ENCODE measurements at regions not wholly inside any gene's neighbourhood (a gene's known extent, or its start where the extent isn't known, plus 50 kb on each side); places are given as distances from the start of the nearest gene placed in this dataset.

DNA sequence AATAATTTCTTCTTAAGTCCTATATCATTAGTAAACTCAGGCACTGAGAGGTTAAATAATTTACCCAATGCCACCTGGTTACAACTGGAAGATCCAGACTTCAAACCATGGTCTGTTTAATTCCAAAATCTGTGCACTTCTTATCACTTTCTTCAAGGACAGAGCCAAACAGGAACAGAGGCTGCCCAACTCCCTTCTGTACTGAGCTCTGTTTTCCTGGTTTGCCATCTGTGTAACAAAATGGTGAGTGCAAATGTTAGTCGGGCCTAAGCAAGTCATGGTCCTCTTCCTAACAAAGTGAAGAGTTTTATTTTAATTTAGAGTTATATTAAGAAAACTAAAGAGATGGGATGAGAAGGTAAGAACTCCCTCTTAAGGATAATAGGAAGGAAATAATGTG lies 80.6 kb upstream of the CCL2 start:
- Mint-ChIP-seq H3K4me1 (ENCODE audit: low read depth in 2 of 2) (peaks cover 0 to 5% of the 10 kb centered on the region in 2 donors), H3K9me3 (no peaks in the 10 kb centered on the region), H3K27ac (no peak overlapping the region), H3K4me3 (no peak overlapping the region), H3K36me3 (no peaks in the 10 kb centered on the region), H3K27me3 (peaks cover 19 to 30% of the 10 kb centered on the region in 2 donors)
- DNase-seq (ENCODE audit: low spot score) (no peak), ATAC-seq (no peak)

DNA sequence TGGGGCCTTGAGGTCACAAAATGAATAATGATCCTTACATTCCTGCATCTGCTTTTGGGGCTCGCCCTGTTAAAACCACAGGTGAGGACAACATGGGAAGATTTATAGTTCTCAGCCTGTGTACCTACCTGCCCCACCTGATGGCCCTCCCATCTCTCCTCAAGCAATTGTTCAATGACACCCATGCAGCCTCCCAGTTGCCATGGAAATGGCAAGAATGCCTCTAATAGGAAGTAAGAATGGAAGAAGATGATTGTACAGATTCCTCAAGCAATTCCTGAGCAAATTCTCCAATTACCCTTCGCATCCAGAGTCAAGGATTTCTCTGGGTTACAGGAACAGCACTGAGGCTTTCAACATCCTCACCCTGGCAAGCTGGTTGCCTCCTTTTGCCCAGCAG lies 78.6 kb upstream of the CCL2 start:
- H3K9me3 Mint-ChIP-seq = no peaks in the 10 kb centered on the region
- no peak for DNase-seq (ENCODE audit: low spot score)
- H3K27me3 Mint-ChIP-seq = peaks cover 15 to 48% of the 10 kb centered on the region in 2 donors
- peaks cover 0 to 3% of the 10 kb centered on the region in 2 donors for H3K4me1 Mint-ChIP-seq (ENCODE audit: low read depth in 2 of 2)
- H3K4me3 Mint-ChIP-seq = no peak overlapping the region
- ATAC-seq = no peak
- no peak overlapping the region for H3K27ac Mint-ChIP-seq
- H3K36me3 Mint-ChIP-seq = no peaks in the 10 kb centered on the region

DNA sequence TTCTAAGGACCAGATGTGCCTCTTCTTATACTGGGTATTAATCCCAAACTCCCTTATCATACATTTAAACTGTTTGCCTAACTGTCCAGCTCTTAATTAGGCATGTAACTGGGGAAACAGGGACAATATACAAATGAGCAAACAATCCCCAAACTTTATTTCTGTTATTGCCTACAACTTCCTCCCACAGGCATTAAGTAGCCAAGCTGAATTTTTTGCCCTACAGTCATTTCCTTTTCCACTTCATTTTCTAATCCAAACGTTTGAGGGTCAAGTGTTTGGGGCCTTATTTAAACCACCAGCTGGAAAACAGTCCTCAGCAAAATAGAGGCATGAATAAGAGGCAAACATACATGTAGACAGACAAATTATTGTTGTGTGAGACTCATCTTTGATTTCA lies 77.4 kb upstream of the CCL2 start:
- no peaks in the 10 kb centered on the region for H3K36me3 Mint-ChIP-seq
- H3K27ac Mint-ChIP-seq = no peak overlapping the region
- no peaks in the 10 kb centered on the region for H3K9me3 Mint-ChIP-seq
- H3K4me1 Mint-ChIP-seq (ENCODE audit: low read depth in 2 of 2) = no peaks in the 10 kb centered on the region
- H3K27me3 Mint-ChIP-seq = peaks cover 18 to 57% of the 10 kb centered on the region in 2 donors
- no peak overlapping the region for H3K4me3 Mint-ChIP-seq
- no peak for DNase-seq (ENCODE audit: low spot score)
- ATAC-seq = no peak

DNA sequence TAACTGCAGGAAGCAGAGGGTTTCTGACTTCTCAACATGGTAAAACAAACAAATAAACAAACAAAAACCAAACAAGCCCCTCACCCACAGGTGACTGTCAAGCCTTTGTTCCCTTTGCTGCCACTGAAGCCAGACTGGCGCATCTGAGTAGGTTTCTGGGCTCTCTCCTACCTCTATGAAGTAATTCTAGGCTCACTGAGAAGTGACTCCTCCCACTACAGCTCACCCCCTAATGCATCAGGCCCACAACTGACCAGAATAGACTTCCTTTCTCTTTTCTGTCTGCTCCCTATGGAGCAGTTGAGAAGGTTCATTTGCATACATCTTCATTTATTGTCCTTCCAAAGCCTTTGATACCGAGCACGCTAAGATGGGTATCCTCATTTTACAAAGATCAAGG lies 77.0 kb upstream of the CCL2 start:
- ATAC-seq = no peak
- no peaks in the 10 kb centered on the region for H3K36me3 Mint-ChIP-seq

DNA sequence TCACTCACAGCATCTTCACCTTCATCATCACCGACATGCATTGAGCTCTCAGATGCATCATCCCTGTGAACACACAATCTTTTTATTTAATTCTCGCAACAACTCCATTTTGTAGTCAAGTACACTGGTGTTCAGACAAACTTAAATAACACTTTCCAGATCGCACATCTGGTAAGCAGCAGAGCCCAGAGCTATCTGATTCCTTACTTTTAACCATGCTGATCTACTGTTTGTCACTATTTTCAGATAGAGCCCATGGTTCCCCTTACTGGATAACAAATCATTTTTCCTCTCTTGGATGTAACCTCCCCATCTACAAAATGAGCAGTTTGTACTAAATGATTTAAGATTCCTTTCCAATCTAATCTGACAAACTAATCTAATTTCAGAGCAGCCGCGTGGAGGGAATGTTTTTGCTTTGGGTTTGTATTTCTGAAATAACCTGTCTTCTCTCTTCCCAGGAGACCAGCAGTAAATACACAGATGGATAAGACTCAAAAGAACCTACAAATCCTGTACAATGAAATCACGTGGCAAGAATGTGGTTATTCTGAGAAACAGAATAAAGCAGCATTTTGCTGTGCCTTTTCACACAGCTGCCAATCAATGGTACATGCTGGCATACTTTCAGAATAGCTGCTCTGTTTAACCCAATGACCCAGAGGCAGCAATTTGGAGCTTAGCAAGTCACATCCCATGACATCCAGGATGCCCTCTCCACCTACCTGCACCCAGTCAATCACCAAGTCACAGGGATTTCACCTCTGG lies 72.9 kb upstream of the CCL2 start:
- H3K9me3 Mint-ChIP-seq = no peaks in the 10 kb centered on the region

More for the DNA sequence above, 77.0 kb upstream of the CCL2 start:
- Mint-ChIP-seq H3K9me3 (no peaks in the 10 kb centered on the region), H3K27ac (no peak overlapping the region), H3K4me3 (no peak overlapping the region), H3K4me1 (ENCODE audit: low read depth in 2 of 2) (no peaks in the 10 kb centered on the region), H3K27me3 (peaks cover 18 to 57% of the 10 kb centered on the region in 2 donors)
- no peak for DNase-seq (ENCODE audit: low spot score)

DNA sequence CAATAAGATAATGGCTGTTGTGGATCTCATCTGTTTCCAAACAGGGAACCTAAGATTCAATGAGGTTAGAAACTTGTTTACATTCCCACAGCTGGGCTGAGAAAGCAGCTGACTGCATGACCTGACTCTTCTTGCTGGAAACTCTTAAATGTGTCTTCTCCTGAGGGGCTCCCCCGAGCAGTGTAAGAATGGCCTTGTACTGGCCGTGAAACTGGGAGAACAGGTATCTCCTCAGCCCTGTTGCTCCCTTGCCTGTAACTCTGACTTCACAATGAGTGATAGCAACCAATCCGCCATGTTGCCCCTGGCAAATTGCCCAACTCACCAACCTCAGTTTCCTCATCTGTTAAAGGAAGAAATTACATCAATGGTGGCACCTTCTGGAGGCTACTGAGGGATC lies 59.1 kb upstream of the CCL2 start:
- H3K9me3 Mint-ChIP-seq = no peaks in the 10 kb centered on the region
- no peak overlapping the region for H3K27ac Mint-ChIP-seq
- no peak for ATAC-seq
- peaks cover 2 to 5% of the 10 kb centered on the region in 2 donors for H3K4me1 Mint-ChIP-seq (ENCODE audit: low read depth in 2 of 2)
- DNase-seq (ENCODE audit: low spot score) = no peak
- no peaks in the 10 kb centered on the region for H3K36me3 Mint-ChIP-seq
- no peak overlapping the region for H3K4me3 Mint-ChIP-seq
- peaks cover 25 to 35% of the 10 kb centered on the region in 2 donors for H3K27me3 Mint-ChIP-seq

More for the DNA sequence above, 72.9 kb upstream of the CCL2 start:
- no peaks in the 10 kb centered on the region for H3K4me1 Mint-ChIP-seq (ENCODE audit: low read depth in 2 of 2)
- H3K27me3 Mint-ChIP-seq = peaks cover 16 to 60% of the 10 kb centered on the region in 2 donors
- no peak for ATAC-seq
- no peak overlapping the region for H3K27ac Mint-ChIP-seq
- no peak for DNase-seq (ENCODE audit: low spot score)
- H3K36me3 Mint-ChIP-seq = no peaks in the 10 kb centered on the region
- no peak overlapping the region for H3K4me3 Mint-ChIP-seq

DNA sequence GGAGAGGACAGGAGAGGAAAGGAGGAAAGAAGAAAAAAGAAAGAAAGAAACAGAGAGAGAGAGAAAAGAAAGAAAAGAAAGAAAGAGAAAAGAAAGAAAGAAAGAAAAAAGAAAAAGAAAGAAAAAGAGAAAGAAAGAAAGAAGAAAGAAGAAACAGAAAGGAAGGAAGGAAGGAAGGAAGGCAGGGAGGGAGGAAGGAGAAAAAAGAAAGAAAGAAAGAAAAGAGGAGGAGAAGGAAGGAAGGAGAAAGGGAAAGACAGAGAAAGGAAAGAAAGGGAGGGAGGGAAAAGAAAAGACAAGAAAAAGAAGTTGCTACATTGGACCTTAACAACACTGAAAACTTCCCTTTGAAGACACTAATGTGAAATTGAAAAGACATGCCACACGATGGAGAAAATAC lies 56.6 kb upstream of the CCL2 start:
- no peaks in the 10 kb centered on the region for H3K36me3 Mint-ChIP-seq
- no peak overlapping the region for H3K27ac Mint-ChIP-seq
- H3K4me3 Mint-ChIP-seq = no peak overlapping the region
- ATAC-seq = no peak
- H3K9me3 Mint-ChIP-seq = no peaks in the 10 kb centered on the region
- DNase-seq (ENCODE audit: low spot score) = no peak
- peaks cover 5 to 11% of the 10 kb centered on the region in 2 donors for H3K4me1 Mint-ChIP-seq (ENCODE audit: low read depth in 2 of 2)
- H3K27me3 Mint-ChIP-seq = peaks cover 36 to 37% of the 10 kb centered on the region in 2 donors

DNA sequence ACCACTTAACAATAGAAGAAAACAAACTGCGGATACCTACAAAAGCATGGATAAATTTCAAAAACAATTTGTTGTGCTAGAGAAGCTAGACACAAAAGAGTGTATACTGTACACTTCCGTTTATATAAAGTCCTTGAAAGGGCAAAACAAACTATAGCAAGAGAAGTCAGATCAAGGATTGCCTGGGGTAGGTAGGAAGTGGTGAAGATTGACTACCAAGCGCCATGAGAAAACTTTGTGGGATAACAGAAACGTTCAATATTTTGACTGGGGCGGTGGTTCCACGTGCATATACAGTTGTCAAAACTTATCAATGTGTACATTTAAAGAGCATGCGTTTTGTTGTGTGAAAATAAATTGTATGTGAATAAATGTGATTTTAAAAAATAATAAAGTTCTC lies 55.6 kb upstream of the CCL2 start:
- no peak overlapping the region for H3K4me3 Mint-ChIP-seq

DNA sequence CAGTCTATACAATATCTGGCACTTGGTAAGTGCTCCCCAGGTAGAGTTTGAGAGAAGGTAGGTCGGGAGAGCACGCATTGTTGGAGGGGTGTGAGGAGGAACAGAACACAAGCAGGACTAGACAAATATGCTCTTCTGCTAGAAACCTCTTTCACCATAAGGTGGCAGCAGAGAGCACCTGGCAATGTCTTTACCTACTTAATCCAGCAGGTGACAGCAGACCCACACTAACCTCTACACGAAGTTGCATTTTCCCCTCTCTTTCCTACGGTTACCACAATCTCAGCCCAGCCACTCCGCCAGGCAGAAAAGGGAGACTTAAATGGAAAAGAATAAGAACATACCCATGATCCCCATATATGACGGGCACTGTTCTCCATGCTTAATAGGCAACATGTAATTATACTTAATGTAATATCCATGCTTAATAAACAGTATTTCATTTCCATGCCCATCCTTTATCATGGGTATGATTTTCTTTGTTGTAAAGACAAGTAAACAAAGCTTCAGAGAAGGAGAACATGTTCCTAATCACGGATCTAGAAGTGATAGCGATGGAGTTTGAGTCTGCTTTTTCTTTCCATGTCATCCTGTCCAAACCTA lies 55.1 kb upstream of the CCL2 start:
- ATAC-seq (peak; percentile 68 to 80), DNase-seq (ENCODE audit: low spot score) (peak; percentile 71)
- peaks cover 30 to 35% of the 10 kb centered on the region in 2 donors for H3K27me3 Mint-ChIP-seq

More for the DNA sequence above, 55.6 kb upstream of the CCL2 start:
- no peak overlapping the region for H3K27ac Mint-ChIP-seq
- peaks cover 5 to 11% of the 10 kb centered on the region in 2 donors for H3K4me1 Mint-ChIP-seq (ENCODE audit: low read depth in 2 of 2)
- H3K36me3 Mint-ChIP-seq = no peaks in the 10 kb centered on the region
- no peaks in the 10 kb centered on the region for H3K9me3 Mint-ChIP-seq
- ATAC-seq (no peak), DNase-seq (ENCODE audit: low spot score) (no peak)
- H3K27me3 Mint-ChIP-seq = peaks cover 32% of the 10 kb centered on the region in 2 donors

DNA sequence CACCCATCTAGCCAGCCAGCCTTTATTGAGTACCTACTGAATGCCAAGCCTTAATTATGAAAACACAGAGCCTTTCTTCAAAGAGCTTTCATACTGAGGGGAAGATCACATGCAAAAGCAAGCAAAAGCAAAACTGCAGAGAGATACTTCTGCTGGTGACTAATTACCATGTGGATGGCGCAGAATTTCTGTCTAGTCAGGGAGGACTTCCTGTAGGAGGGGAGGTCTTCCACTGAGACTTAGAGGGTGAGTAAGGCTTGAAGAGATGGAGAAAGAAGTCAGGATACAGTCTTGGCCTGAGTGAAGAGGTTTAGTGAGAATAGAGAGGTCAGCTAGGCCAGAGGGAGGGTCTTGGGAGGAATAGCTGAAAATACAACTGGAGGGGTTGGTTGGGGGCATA lies 53.9 kb upstream of the CCL2 start:
- H3K27me3 Mint-ChIP-seq = peaks cover 30 to 41% of the 10 kb centered on the region in 2 donors
- H3K4me3 Mint-ChIP-seq = peak overlapping the region; percentile 57
- no peaks in the 10 kb centered on the region for H3K36me3 Mint-ChIP-seq
- H3K9me3 Mint-ChIP-seq = no peaks in the 10 kb centered on the region
- ATAC-seq (peak; percentile 7 to 69), DNase-seq (ENCODE audit: low spot score) (no peak)
- peak overlapping the region in 1 of 2 donors; percentile 42 for H3K27ac Mint-ChIP-seq
- H3K4me1 Mint-ChIP-seq (ENCODE audit: low read depth in 2 of 2) = peaks cover 5 to 12% of the 10 kb centered on the region in 2 donors

More for the DNA sequence above, 55.1 kb upstream of the CCL2 start:
- Mint-ChIP-seq H3K27ac (no peak overlapping the region), H3K36me3 (no peaks in the 10 kb centered on the region), H3K9me3 (no peaks in the 10 kb centered on the region), H3K4me3 (no peak overlapping the region), H3K4me1 (ENCODE audit: low read depth in 2 of 2) (peaks cover 5 to 11% of the 10 kb centered on the region in 2 donors)

DNA sequence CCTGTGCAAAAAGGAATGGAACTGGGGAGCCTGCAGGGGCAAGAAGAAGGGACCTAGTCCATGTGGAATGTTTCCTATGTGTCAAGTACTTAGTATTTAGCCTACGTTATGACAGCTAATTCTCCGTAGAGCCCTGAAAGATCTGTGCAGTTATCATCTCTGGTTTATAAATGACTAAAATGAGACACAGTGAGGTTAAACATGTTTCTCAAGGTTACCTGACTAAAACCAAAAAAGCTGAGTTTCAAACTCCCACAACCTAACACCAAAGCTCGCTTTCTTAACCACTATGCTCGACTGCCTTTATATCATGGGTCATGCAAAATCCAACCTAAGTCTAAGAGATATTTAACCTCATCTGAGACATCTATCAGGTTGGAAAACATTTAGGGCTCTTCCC lies 53.3 kb upstream of the CCL2 start:
- H3K9me3 Mint-ChIP-seq = no peaks in the 10 kb centered on the region
- no peak overlapping the region for H3K4me3 Mint-ChIP-seq
- ATAC-seq (peak; percentile 46 to 77), DNase-seq (ENCODE audit: low spot score) (no peak)
- peaks cover 28 to 41% of the 10 kb centered on the region in 2 donors for H3K27me3 Mint-ChIP-seq
- H3K36me3 Mint-ChIP-seq = no peaks in the 10 kb centered on the region
- peak overlapping the region in 1 of 2 donors; percentile 42 for H3K27ac Mint-ChIP-seq
- H3K4me1 Mint-ChIP-seq (ENCODE audit: low read depth in 2 of 2) = peaks cover 5 to 15% of the 10 kb centered on the region in 2 donors

DNA sequence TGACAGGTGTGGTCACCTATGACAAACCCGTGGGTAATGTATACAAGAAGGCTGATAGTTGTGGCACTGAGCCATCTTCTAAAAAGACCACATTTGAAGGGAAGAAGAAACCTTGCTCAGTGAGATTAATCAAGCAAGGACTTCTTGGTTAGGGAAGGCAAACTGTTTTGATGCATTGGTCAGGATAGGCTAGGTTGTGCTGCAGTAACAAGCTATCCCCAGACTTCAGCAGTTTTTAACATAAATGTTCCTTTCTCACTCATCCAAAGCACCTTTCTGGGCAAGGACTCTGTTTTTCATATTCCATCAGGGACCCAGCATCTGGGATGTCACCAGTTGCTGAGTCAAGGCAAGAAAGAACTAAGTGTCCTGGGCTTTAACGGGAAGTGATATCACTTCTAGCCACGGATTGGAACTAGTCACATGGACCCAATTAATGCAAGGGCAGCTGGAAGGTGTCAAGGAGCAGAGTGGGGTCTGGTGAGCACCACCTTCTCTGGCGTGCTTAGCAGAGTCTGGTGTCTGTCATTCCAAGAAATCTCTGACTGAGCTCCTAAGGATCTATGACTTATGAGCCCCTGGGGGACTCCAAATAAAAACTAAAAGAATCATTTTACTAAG lies 52.0 kb upstream of the CCL2 start:
- Mint-ChIP-seq H3K9me3 (no peaks in the 10 kb centered on the region), H3K27ac (no peak overlapping the region), H3K4me3 (no peak overlapping the region), H3K36me3 (no peaks in the 10 kb centered on the region), H3K4me1 (ENCODE audit: low read depth in 2 of 2) (peaks cover 8 to 25% of the 10 kb centered on the region in 2 donors), H3K27me3 (peaks cover 28 to 43% of the 10 kb centered on the region in 2 donors)
- ATAC-seq (no peak), DNase-seq (ENCODE audit: low spot score) (no peak)

DNA sequence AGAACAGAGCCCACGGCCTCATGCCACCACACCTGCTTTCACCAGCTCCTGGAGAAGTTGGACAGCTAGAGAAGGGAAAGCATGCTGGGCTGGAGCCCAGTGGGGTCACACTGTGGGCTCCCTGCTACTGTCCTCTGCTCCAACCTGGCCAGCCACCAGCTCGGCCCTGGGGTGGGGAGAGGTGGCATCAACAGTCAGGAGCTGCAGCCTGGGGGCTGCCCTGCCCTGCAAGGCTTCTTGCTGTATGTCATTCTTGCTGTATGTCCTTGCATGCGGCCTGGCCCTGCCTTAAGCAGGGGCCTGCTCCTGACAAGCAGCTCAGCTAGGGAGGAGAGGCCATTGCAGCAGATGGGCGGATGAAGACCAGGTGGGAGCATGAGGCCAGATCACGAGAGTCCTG lies 50.7 kb upstream of the CCL2 start:
- DNase-seq (ENCODE audit: low spot score) (no peak), ATAC-seq (peak in 1 of 2 donors; percentile 13)
- peaks cover 25 to 40% of the 10 kb centered on the region in 2 donors for H3K27me3 Mint-ChIP-seq
- no peak overlapping the region for H3K4me3 Mint-ChIP-seq
- no peaks in the 10 kb centered on the region for H3K9me3 Mint-ChIP-seq
- H3K27ac Mint-ChIP-seq = no peak overlapping the region
- peaks cover 8 to 25% of the 10 kb centered on the region in 2 donors for H3K4me1 Mint-ChIP-seq (ENCODE audit: low read depth in 2 of 2)
- H3K36me3 Mint-ChIP-seq = no peaks in the 10 kb centered on the region
